ENCODE measurements at regions not wholly inside any gene's neighbourhood (a gene's known extent, or its start where the extent isn't known, plus 50 kb on each side); places are given as distances from the start of the nearest gene placed in this dataset.

GRCh38 chr2:239824866-239825704 is 200.1 kb downstream of the NDUFA10 start:
- peak; percentile 20; the same call in 1 of the 2 replicates for TF ChIP-seq CTCF (IDR thresholded peaks at IDR 0.05; ENCODE audit: low read length)
- TF ChIP-seq EZH2 (IDR thresholded peaks at IDR 0.05; ENCODE audit: borderline replicate concordance, low read length) = no peak

All from OCI-LY1 (cell line).